ENCODE measurements at regions not wholly inside any gene's neighbourhood (a gene's known extent, or its start where the extent isn't known, plus 50 kb on each side); places are given as distances from the start of the nearest gene placed in this dataset.

GRCh38 chr1:166703726-166704462, 135.4 kb upstream of the POGK start:
- Histone ChIP-seq H3K4me1 (ENCODE audit: control insufficient read depth, insufficient read depth, low read length) (no peaks in the 10 kb centered on the region), H3K27ac (ENCODE audit: low read length) (no peak overlapping the region), H3K27me3 (ENCODE audit: control insufficient read depth, insufficient read depth, low read length) (no peaks in the 10 kb centered on the region), H3K36me3 (ENCODE audit: control insufficient read depth, insufficient read depth, low read length) (no peaks in the 10 kb centered on the region), H3K9me3 (ENCODE audit: control insufficient read depth, low read depth, low read length) (no peaks in the 10 kb centered on the region), H3K4me3 (ENCODE audit: low read length) (no peak overlapping the region)
- DNase-seq: no peak
- 76% methylated on average over 2 of the region's 4 CpGs for WGBS (ENCODE audit: insufficient coverage, low lambda C conversion rate)

GRCh38 chr1:166705376-166706289, 133.6 kb upstream of the POGK start:
- Histone ChIP-seq H3K4me3 (ENCODE audit: low read length) (no peak overlapping the region), H3K36me3 (ENCODE audit: control insufficient read depth, insufficient read depth, low read length) (no peaks in the 10 kb centered on the region), H3K27me3 (ENCODE audit: control insufficient read depth, insufficient read depth, low read length) (no peaks in the 10 kb centered on the region), H3K4me1 (ENCODE audit: control insufficient read depth, insufficient read depth, low read length) (no peaks in the 10 kb centered on the region), H3K9me3 (ENCODE audit: control insufficient read depth, low read depth, low read length) (no peaks in the 10 kb centered on the region), H3K27ac (ENCODE audit: low read length) (no peak overlapping the region)
- no peak for DNase-seq
- no CpG with 5 or more reads among the region's 3 CpGs for WGBS (ENCODE audit: insufficient coverage, low lambda C conversion rate)

DNA sequence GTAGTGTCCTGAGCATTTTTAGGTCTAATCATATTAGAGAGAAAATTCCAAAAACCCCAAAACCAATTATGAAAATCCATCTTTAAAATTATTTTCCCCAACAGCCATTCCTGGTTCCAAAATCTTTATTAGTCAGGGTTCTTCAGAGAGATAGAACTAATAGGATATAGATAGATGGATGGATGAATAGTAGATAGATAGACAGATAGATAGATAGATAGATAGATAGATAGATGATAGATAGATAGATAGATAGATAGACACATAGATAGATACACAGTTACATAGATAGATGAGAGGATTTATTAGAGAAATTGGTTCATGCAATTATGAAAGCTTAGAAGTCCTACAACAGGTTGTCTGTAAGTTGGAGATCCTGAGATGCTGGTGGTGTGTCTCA, 122.7 kb upstream of the POGK start:
- H3K4me1 ChIP-seq (ENCODE audit: control insufficient read depth, insufficient read depth, low read length): no peaks in the 10 kb centered on the region
- H3K9me3 ChIP-seq (ENCODE audit: control insufficient read depth, low read depth, low read length): no peaks in the 10 kb centered on the region
- no peaks in the 10 kb centered on the region for H3K36me3 ChIP-seq (ENCODE audit: control insufficient read depth, insufficient read depth, low read length)
- no peaks in the 10 kb centered on the region for H3K27me3 ChIP-seq (ENCODE audit: control insufficient read depth, insufficient read depth, low read length)
- no peak overlapping the region for H3K4me3 ChIP-seq (ENCODE audit: low read length)
- no peak overlapping the region for H3K27ac ChIP-seq (ENCODE audit: low read length)
- DNase-seq: no peak

DNA sequence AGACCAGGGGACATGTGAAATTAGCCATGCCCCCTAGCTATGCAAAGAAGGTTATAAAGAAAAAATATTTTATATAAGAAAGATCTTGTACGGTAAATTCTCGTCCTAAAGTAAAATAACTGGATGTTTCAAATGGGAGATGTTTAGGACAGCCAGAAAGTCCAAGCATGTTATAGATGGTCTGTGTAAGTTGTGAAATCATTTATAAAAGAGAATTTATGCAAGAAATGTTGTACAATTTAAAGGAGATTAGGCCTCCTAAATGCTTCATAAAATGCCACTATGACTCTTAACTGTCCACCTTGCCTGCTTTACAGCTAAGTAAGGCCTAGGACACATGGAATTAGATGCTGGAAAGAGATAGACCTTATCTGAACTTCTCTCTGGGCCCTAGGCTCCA, 118.1 kb upstream of the POGK start:
- Histone ChIP-seq H3K27me3 (ENCODE audit: control insufficient read depth, insufficient read depth, low read length) (no peaks in the 10 kb centered on the region), H3K36me3 (ENCODE audit: control insufficient read depth, insufficient read depth, low read length) (no peaks in the 10 kb centered on the region), H3K4me1 (ENCODE audit: control insufficient read depth, insufficient read depth, low read length) (no peaks in the 10 kb centered on the region), H3K27ac (ENCODE audit: low read length) (no peak overlapping the region), H3K9me3 (ENCODE audit: control insufficient read depth, low read depth, low read length) (no peaks in the 10 kb centered on the region), H3K4me3 (ENCODE audit: low read length) (no peak overlapping the region)
- 44% methylated on average over 2 of the region's 2 CpGs for WGBS (ENCODE audit: insufficient coverage, low lambda C conversion rate)
- no peak for DNase-seq

DNA sequence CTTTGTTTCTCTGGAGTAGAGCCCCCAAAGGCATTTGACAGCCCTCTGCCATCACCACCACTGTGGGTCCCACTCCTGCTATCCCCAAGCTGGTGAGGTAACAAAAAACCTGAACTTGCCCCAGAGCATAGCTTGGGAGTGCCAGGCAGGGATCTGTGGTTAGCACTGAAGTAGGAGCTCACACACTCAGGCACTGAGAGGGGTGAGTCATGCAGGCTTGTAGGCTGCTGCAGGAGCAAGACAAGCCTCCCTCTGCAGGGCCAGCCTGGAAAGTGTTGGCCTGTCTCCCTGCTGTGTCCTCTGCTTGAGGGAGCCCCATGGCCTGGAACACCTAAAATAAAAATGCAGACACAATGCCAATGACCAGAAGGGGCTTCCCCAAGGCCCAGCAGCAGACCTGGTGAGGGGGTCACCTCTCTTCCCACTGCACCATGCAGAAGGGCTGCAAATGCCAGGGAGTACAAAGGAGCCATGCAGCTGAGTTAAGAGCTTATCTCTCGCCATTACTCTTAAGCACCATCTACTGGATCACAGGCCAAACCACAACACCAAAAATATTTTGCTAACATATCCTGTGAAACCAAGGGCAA, 108.9 kb upstream of the POGK start:
- no peaks in the 10 kb centered on the region for H3K27me3 ChIP-seq (ENCODE audit: control insufficient read depth, insufficient read depth, low read length)
- peaks cover 4% of the 10 kb centered on the region for H3K9me3 ChIP-seq (ENCODE audit: control insufficient read depth, low read depth, low read length)
- H3K27ac ChIP-seq (ENCODE audit: low read length): no peak overlapping the region
- no peak overlapping the region for H3K4me3 ChIP-seq (ENCODE audit: low read length)
- H3K36me3 ChIP-seq (ENCODE audit: control insufficient read depth, insufficient read depth, low read length): no peaks in the 10 kb centered on the region
- no CpG with 5 or more reads among the region's 1 CpG for WGBS (ENCODE audit: insufficient coverage, low lambda C conversion rate)
- DNase-seq: no peak
- no peaks in the 10 kb centered on the region for H3K4me1 ChIP-seq (ENCODE audit: control insufficient read depth, insufficient read depth, low read length)

DNA sequence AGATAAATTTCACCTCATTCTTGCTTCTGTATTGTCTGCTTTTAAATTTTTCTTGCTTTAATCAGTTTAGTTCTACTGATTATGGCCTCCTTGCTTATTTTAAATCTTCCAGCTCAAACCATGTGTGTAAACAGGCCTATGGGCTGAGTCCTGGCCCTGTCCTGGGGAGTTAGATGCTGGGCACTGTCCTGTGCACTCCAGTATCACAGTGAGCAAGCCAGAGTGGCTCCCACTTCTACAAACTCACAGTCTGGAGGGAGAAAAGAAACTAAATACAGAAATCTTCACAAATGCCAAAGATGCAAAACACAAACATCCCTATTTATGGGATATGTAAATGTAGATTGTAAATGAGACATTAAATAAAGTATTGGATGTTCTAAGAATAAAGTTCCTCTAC, 101.1 kb upstream of the POGK start:
- Histone ChIP-seq H3K36me3 (ENCODE audit: control insufficient read depth, insufficient read depth, low read length) (no peaks in the 10 kb centered on the region), H3K9me3 (ENCODE audit: control insufficient read depth, low read depth, low read length) (no peaks in the 10 kb centered on the region), H3K27ac (ENCODE audit: low read length) (no peak overlapping the region), H3K4me1 (ENCODE audit: control insufficient read depth, insufficient read depth, low read length) (no peaks in the 10 kb centered on the region), H3K27me3 (ENCODE audit: control insufficient read depth, insufficient read depth, low read length) (no peaks in the 10 kb centered on the region), H3K4me3 (ENCODE audit: low read length) (no peak overlapping the region)
- no peak for DNase-seq

DNA sequence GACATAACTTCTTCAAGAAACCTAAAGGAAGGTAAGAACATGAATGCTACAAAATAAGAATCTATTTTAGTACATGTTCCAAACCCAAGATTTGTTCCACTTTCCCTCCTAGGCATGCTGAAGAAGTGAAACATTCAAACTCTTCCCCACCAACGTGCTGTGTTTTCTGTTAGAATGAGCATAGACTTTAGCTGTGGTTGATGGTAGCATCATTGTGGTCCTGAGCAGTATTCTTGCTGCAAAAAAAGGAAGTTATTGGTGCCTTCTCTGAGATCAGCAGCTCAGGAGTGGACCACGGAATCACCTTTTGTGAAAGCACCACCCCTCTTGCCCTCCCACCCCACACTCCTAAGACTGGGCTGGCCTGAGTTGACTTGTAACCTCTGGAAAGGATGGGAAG, 100.4 kb upstream of the POGK start:
- no peaks in the 10 kb centered on the region for H3K9me3 ChIP-seq (ENCODE audit: control insufficient read depth, low read depth, low read length)
- no peaks in the 10 kb centered on the region for H3K27me3 ChIP-seq (ENCODE audit: control insufficient read depth, insufficient read depth, low read length)
- no peaks in the 10 kb centered on the region for H3K36me3 ChIP-seq (ENCODE audit: control insufficient read depth, insufficient read depth, low read length)
- WGBS (ENCODE audit: insufficient coverage, low lambda C conversion rate): no CpG with 5 or more reads among the region's 2 CpGs
- no peak overlapping the region for H3K4me3 ChIP-seq (ENCODE audit: low read length)
- H3K4me1 ChIP-seq (ENCODE audit: control insufficient read depth, insufficient read depth, low read length): no peaks in the 10 kb centered on the region
- no peak overlapping the region for H3K27ac ChIP-seq (ENCODE audit: low read length)
- DNase-seq: no peak

GRCh38 chr1:166740668-166741276, 98.5 kb upstream of the POGK start:
- Histone ChIP-seq H3K4me3 (ENCODE audit: low read length) (no peak overlapping the region), H3K36me3 (ENCODE audit: control insufficient read depth, insufficient read depth, low read length) (no peaks in the 10 kb centered on the region), H3K27me3 (ENCODE audit: control insufficient read depth, insufficient read depth, low read length) (no peaks in the 10 kb centered on the region), H3K9me3 (ENCODE audit: control insufficient read depth, low read depth, low read length) (peaks cover 9% of the 10 kb centered on the region), H3K27ac (ENCODE audit: low read length) (no peak overlapping the region), H3K4me1 (ENCODE audit: control insufficient read depth, insufficient read depth, low read length) (no peaks in the 10 kb centered on the region)
- DNase-seq: no peak
- WGBS (ENCODE audit: insufficient coverage, low lambda C conversion rate): 75% methylated on average over 1 of the region's 3 CpGs

GRCh38 chr1:166763318-166763717, 76.0 kb upstream of the POGK start:
- Histone ChIP-seq H3K4me3 (ENCODE audit: low read length) (no peak overlapping the region), H3K27ac (ENCODE audit: low read length) (no peak overlapping the region), H3K4me1 (ENCODE audit: control insufficient read depth, insufficient read depth, low read length) (no peaks in the 10 kb centered on the region), H3K27me3 (ENCODE audit: control insufficient read depth, insufficient read depth, low read length) (no peaks in the 10 kb centered on the region), H3K36me3 (ENCODE audit: control insufficient read depth, insufficient read depth, low read length) (no peaks in the 10 kb centered on the region), H3K9me3 (ENCODE audit: control insufficient read depth, low read depth, low read length) (no peaks in the 10 kb centered on the region)
- no peak for DNase-seq
- no CpG with 5 or more reads among the region's 1 CpG for WGBS (ENCODE audit: insufficient coverage, low lambda C conversion rate)

GRCh38 chr1:166766942-166767341, 72.3 kb upstream of the POGK start:
- Histone ChIP-seq H3K4me3 (ENCODE audit: low read length) (no peak overlapping the region), H3K4me1 (ENCODE audit: control insufficient read depth, insufficient read depth, low read length) (no peaks in the 10 kb centered on the region)
- 70% methylated on average over 2 of the region's 2 CpGs for WGBS (ENCODE audit: insufficient coverage, low lambda C conversion rate)

More at GRCh38 chr1:166766942-166767341, 72.3 kb upstream of the POGK start:
- DNase-seq: no peak
- H3K27ac ChIP-seq (ENCODE audit: low read length): no peak overlapping the region
- H3K36me3 ChIP-seq (ENCODE audit: control insufficient read depth, insufficient read depth, low read length): no peaks in the 10 kb centered on the region
- H3K27me3 ChIP-seq (ENCODE audit: control insufficient read depth, insufficient read depth, low read length): no peaks in the 10 kb centered on the region
- H3K9me3 ChIP-seq (ENCODE audit: control insufficient read depth, low read depth, low read length): peaks cover 6% of the 10 kb centered on the region
